GM12875 (cell line): ENCODE measurements at regions not wholly inside any gene's neighbourhood (a gene's known extent, or its start where the extent isn't known, plus 50 kb on each side); places are given as distances from the start of the nearest gene placed in this dataset.

Source experiments
- H3K4me3 ChIP-seq: one replicate; pipeline ENCODE4 v1.5.1; 2011; ENCODE audit warnings: low read depth, low read length, control low read depth
- CTCF ChIP-seq: IDR thresholded peaks from 2 replicates; pipeline ENCODE4 v1.5.1; 2011; ENCODE audit warnings: low read depth, mild to moderate bottlenecking, control low read depth, inconsistent platforms, low read length, moderate library complexity, borderline replicate concordance; ENCODE audit not compliant: insufficient read depth

GRCh38 chr16:73483934-73484711 lies 436.2 kb upstream of the ZFHX3 start:
- no peak overlapping the region for H3K4me3 ChIP-seq

GRCh38 chr16:73483076-73483791 lies 435.3 kb upstream of the ZFHX3 start:
- no peak for TF ChIP-seq CTCF
- H3K4me3 ChIP-seq, result no peak overlapping the region

More at GRCh38 chr16:73483934-73484711, 436.2 kb upstream of the ZFHX3 start:
- no peak for TF ChIP-seq CTCF

- no peak overlapping the region for H3K4me3 ChIP-seq
- TF ChIP-seq CTCF, result no peak
These were observed 434.4 kb upstream of the ZFHX3 start for GRCh38 chr16:73482310-73482709.

GRCh38 chr16:73480381-73480780 lies 432.5 kb upstream of the ZFHX3 start:
- no peak overlapping the region for H3K4me3 ChIP-seq
- no peak for TF ChIP-seq CTCF

- TF ChIP-seq CTCF, result no peak
These were observed 425.8 kb upstream of the ZFHX3 start for GRCh38 chr16:73473713-73474112.

GRCh38 chr16:73464834-73465233 lies 416.9 kb upstream of the ZFHX3 start:
- no peak for TF ChIP-seq CTCF

More at GRCh38 chr16:73473713-73474112, 425.8 kb upstream of the ZFHX3 start:
- no peak overlapping the region for H3K4me3 ChIP-seq

More at GRCh38 chr16:73464834-73465233, 416.9 kb upstream of the ZFHX3 start:
- H3K4me3 ChIP-seq, result no peak overlapping the region
